WTC11 (cell line): ENCODE measurements at regions not wholly inside any gene's neighbourhood (a gene's known extent, or its start where the extent isn't known, plus 50 kb on each side); places are given as distances from the start of the nearest gene placed in this dataset.

Experiments
- ATAC-seq: fragments of 200-7000 bp; cut with Tn5 transposase; 2 replicates; pipeline ENCODE4 v1.10.0; 2021; ENCODE audit warnings: mild to moderate bottlenecking, moderate library complexity
- CTCF ChIA-PET: fragments of 300-600 bp; sonication (Branson Sonifier 250); formaldehyde crosslinking; loops from one replicate; lab custom pipeline; 2021; ENCODE audit warnings: antibody characterized with exemption; lab: Charles Lee
- POLR2A ChIA-PET: fragments of 350-600 bp; sonication (Branson Sonifier 250); formaldehyde crosslinking; loops from one replicate; lab custom pipeline; 2021; ENCODE audit warnings: antibody characterized with exemption; lab: Charles Lee
- DNase-seq: peaks from one replicate; pipeline ENCODE4 v3.0.0; 2021; ENCODE audit warnings: low spot score
- H3K27ac Mint-ChIP-seq: 2 replicates; pipeline ENCODE4 v1.8.0; 2021; ENCODE audit warnings: mixed read lengths
- H3K27me3 Mint-ChIP-seq: 2 replicates; pipeline ENCODE4 v1.8.0; 2021; ENCODE audit warnings: low read depth, mild to moderate bottlenecking, moderate library complexity, mixed read lengths
- H3K36me3 Mint-ChIP-seq: 2 replicates; pipeline ENCODE4 v1.8.0; 2021; ENCODE audit warnings: mixed read lengths
- H3K4me1 Mint-ChIP-seq: 2 replicates; pipeline ENCODE4 v1.8.0; 2022; ENCODE audit warnings: mixed read lengths
- H3K4me3 Mint-ChIP-seq: 2 replicates; pipeline ENCODE4 v1.8.0; 2021; ENCODE audit warnings: mild to moderate bottlenecking, moderate library complexity, mixed read lengths
- H3K9me3 Mint-ChIP-seq: 2 replicates; pipeline ENCODE4 v1.8.0; 2021; ENCODE audit warnings: mixed read lengths
- AR ChIP-seq: fragments of 250-450 bp; sonication (Bioruptor Pico); IDR thresholded peaks from 2 replicates; pipeline ENCODE4 v1.9.0; 2021; ENCODE audit warnings: mild to moderate bottlenecking
- ATF6 ChIP-seq: sonication (generic); formaldehyde crosslinking; IDR thresholded peaks from 2 replicates; pipeline ENCODE4 v1.8.1; 2023; ENCODE audit warnings: mild to moderate bottlenecking, missing genetic modification reagents
- ELF4 ChIP-seq: sonication (generic); formaldehyde crosslinking; IDR thresholded peaks from 2 replicates; pipeline ENCODE4 v1.8.1; 2022; ENCODE audit warnings: low read depth, mild to moderate bottlenecking, moderate library complexity, missing genetic modification reagents
- EMX1 ChIP-seq: fragments of 250-450 bp; sonication (Bioruptor Pico); IDR thresholded peaks from 2 replicates; pipeline ENCODE4 v1.8.0; 2021; ENCODE audit warnings: mild to moderate bottlenecking
- FOXJ3 ChIP-seq: sonication (generic); formaldehyde crosslinking; IDR thresholded peaks from 2 replicates; pipeline ENCODE4 v1.9.0; 2021; ENCODE audit warnings: missing genetic modification reagents, mild to moderate bottlenecking, borderline replicate concordance
- IRF1 ChIP-seq: sonication (generic); formaldehyde crosslinking; IDR thresholded peaks from 2 replicates; pipeline ENCODE4 v1.8.0; 2023; ENCODE audit warnings: missing genetic modification reagents
- MYBL2 ChIP-seq: sonication (generic); formaldehyde crosslinking; IDR thresholded peaks from 2 replicates; pipeline ENCODE4 v1.8.1; 2023; ENCODE audit warnings: mild to moderate bottlenecking, moderate library complexity, missing genetic modification reagents
- NR1H2 ChIP-seq: sonication (generic); formaldehyde crosslinking; IDR thresholded peaks from 2 replicates; pipeline ENCODE4 v1.9.0; 2021; ENCODE audit warnings: mild to moderate bottlenecking, moderate library complexity, missing genetic modification reagents
- PRDM15 ChIP-seq: sonication (generic); formaldehyde crosslinking; IDR thresholded peaks from 2 replicates; pipeline ENCODE4 v1.8.0; 2022; ENCODE audit warnings: missing genetic modification reagents
- PREB ChIP-seq: sonication (generic); formaldehyde crosslinking; IDR thresholded peaks from 2 replicates; pipeline ENCODE4 v1.8.1; 2022; ENCODE audit warnings: mild to moderate bottlenecking, missing genetic modification reagents, moderate library complexity, borderline replicate concordance
- PRRX2 ChIP-seq: fragments of 250-450 bp; sonication (Bioruptor Pico); IDR thresholded peaks from 2 replicates; pipeline ENCODE4 v1.8.0; 2021; ENCODE audit warnings: mild to moderate bottlenecking
- SMAD3 ChIP-seq: sonication (generic); formaldehyde crosslinking; IDR thresholded peaks from 2 replicates; pipeline ENCODE4 v1.8.0; 2022; ENCODE audit warnings: missing genetic modification reagents, mild to moderate bottlenecking, borderline replicate concordance
- STAT6 ChIP-seq: sonication (generic); formaldehyde crosslinking; conservative IDR thresholded peaks from 2 replicates; pipeline ENCODE4 v1.8.1; 2023; ENCODE audit warnings: mild to moderate bottlenecking, low read depth, missing genetic modification reagents, moderate library complexity
- USF2 ChIP-seq: sonication (generic); formaldehyde crosslinking; IDR thresholded peaks from 2 replicates; pipeline ENCODE4 v1.8.1; 2023; ENCODE audit warnings: mild to moderate bottlenecking, missing genetic modification reagents, moderate library complexity
- ZBTB21 ChIP-seq: sonication (generic); formaldehyde crosslinking; IDR thresholded peaks from 2 replicates; pipeline ENCODE4 v1.8.1; 2023; ENCODE audit warnings: mild to moderate bottlenecking, missing genetic modification reagents, borderline replicate concordance
- ZNF121 ChIP-seq: sonication (generic); formaldehyde crosslinking; IDR thresholded peaks from 2 replicates; pipeline ENCODE4 v1.8.0; 2023; ENCODE audit warnings: missing genetic modification reagents
- ZNF317 ChIP-seq: sonication (generic); formaldehyde crosslinking; IDR thresholded peaks from 2 replicates; pipeline ENCODE4 v1.8.1; 2023; ENCODE audit warnings: low read depth, mild to moderate bottlenecking, moderate library complexity, missing genetic modification reagents, borderline replicate concordance
- ZNF423 ChIP-seq: fragments of 250-450 bp; sonication (Bioruptor Pico); IDR thresholded peaks from 2 replicates; pipeline ENCODE4 v2.1.2; 2022; ENCODE audit warnings: mild to moderate bottlenecking, moderate library complexity

GRCh38 chr4:27830251-27830650, 969.6 kb downstream of the STIM2 start:
- Mint-ChIP-seq H3K27me3 (no peaks in the 10 kb centered on the region), H3K9me3 (peaks cover 9% of the 10 kb centered on the region), H3K4me1 (no peaks in the 10 kb centered on the region), H3K4me3 (no peak overlapping the region), H3K36me3 (0 out of 2 replicates have a peak, but pooled peaks cover 3% of the 10 kb centered on the region), H3K27ac (no peak overlapping the region)
- CTCF ChIA-PET = no interaction called here
- ATAC-seq (no peak), DNase-seq (no peak)
- no peak for TF ChIP-seq IRF1 (CRISPR knock-in tag)
- TF ChIP-seq ATF6 (CRISPR knock-in tag) = no peak
- TF ChIP-seq PREB (CRISPR knock-in tag) = no peak
- TF ChIP-seq ZNF317 (CRISPR knock-in tag) = no peak
- TF ChIP-seq ZBTB21 (CRISPR knock-in tag) = no peak
- TF ChIP-seq AR (CRISPR knock-in tag) = no peak
- TF ChIP-seq FOXJ3 = no peak
- no peak for TF ChIP-seq SMAD3 (CRISPR knock-in tag)
- TF ChIP-seq ZNF423 (CRISPR knock-in tag) = no peak
- no peak for TF ChIP-seq STAT6
- POLR2A ChIA-PET = no interaction called here

GRCh38 chr4:27835851-27836250, 975.2 kb downstream of the STIM2 start:
- ATAC-seq = no peak
- CTCF ChIA-PET = interaction anchor here (1.1 kb wide), 1 partner anchor 144 kb away, joined by 4 read pairs; no protein-coding TSS in a partner anchor
- no peaks in the 10 kb centered on the region for H3K27me3 Mint-ChIP-seq
- POLR2A ChIA-PET = no interaction called here
- peaks cover 12% of the 10 kb centered on the region for H3K9me3 Mint-ChIP-seq
- H3K4me1 Mint-ChIP-seq = no peaks in the 10 kb centered on the region
- H3K4me3 Mint-ChIP-seq = no peak overlapping the region
- H3K36me3 Mint-ChIP-seq = 0 out of 2 replicates have a peak, but pooled peaks cover 3% of the 10 kb centered on the region
- no peak overlapping the region for H3K27ac Mint-ChIP-seq
- DNase-seq = no peak
- no peak for TF ChIP-seq ZNF121 (CRISPR knock-in tag)
- TF ChIP-seq USF2 (CRISPR knock-in tag) = no peak
- no peak for TF ChIP-seq NR1H2
- no peak for TF ChIP-seq PRDM15
- no peak for TF ChIP-seq PRRX2
- TF ChIP-seq ELF4 (CRISPR knock-in tag) = no peak
- TF ChIP-seq MYBL2 = no peak
- no peak for TF ChIP-seq ATF6 (CRISPR knock-in tag)
- TF ChIP-seq ZNF317 (CRISPR knock-in tag) = no peak
- no peak for TF ChIP-seq EMX1 (CRISPR knock-in tag)
